Activated CD8-positive, alpha-beta T cell treated with anti-CD3 and anti-CD28 coated beads, Interleukin-2, amount 10 ng/mL, durations not matched to agents 7 days and 5 days (primary cell): ENCODE measurements at regions not wholly inside any gene's neighbourhood (a gene's known extent, or its start where the extent isn't known, plus 50 kb on each side); places are given as distances from the start of the nearest gene placed in this dataset.
"Not testable (repeated sequence)": the region's sequence is repeated elsewhere in the genome, so short reads cannot be mapped to it uniquely, and the experiment has no call there.

Experiments
- ATAC-seq: fragments of 150-1000 bp; cut with Tn5 transposase; one replicate; pipeline ENCODE4 v1.10.0; 2021; ENCODE audit warnings: moderate library complexity
- CTCF ChIA-PET: fragments of 350-600 bp; sonication (Branson Sonifier 250); formaldehyde crosslinking; loops from one replicate; lab custom pipeline; 2021; ENCODE audit warnings: antibody characterized with exemption; lab: Charles Lee
- POLR2A ChIA-PET: fragments of 350-600 bp; sonication (Branson Sonifier 250); formaldehyde crosslinking; loops from one replicate; lab custom pipeline; 2021; ENCODE audit warnings: antibody characterized with exemption; lab: Charles Lee
- DNase-seq: peaks from one replicate; pipeline ENCODE4 v3.0.0-alpha.2; 2020
- H3K27ac Mint-ChIP-seq: one replicate; pipeline ENCODE4 v1.8.0; 2021; ENCODE audit warnings: mild to moderate bottlenecking, mixed read lengths
- H3K27me3 Mint-ChIP-seq: one replicate; pipeline ENCODE4 v1.8.0; 2021; ENCODE audit warnings: low read depth, mixed read lengths
- H3K36me3 Mint-ChIP-seq: one replicate; pipeline ENCODE4 v1.8.0; 2021; ENCODE audit warnings: low read depth, mixed read lengths
- H3K4me1 Mint-ChIP-seq: one replicate; pipeline ENCODE4 v1.8.0; 2021; ENCODE audit warnings: low read depth, mixed read lengths
- H3K4me3 Mint-ChIP-seq: one replicate; pipeline ENCODE4 v1.8.0; 2021; ENCODE audit warnings: mild to moderate bottlenecking, mixed read lengths
- H3K9me3 Mint-ChIP-seq: one replicate; pipeline ENCODE4 v1.8.0; 2022; ENCODE audit warnings: mixed read lengths; ENCODE audit not compliant: insufficient read depth

DNA sequence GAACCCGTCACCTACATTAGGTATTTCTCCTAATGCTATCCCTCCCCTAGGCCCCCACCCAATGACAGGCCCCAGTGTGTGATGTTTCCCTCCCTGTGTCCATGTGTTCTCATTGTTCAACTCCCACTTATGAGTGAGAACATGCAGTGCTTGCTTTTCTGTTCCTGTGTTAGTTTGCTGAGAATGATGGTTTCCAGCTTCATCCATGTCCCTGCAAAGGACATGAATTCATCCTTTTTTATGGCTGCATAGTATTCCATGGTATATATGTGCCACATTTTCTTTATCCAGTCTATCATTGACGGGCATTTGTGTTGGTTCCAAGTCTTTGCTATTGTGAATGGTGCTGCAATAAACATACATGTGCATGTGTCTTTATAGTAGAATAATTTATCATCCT is 163.2 kb upstream of the LMO3 start:
- H3K9me3 Mint-ChIP-seq, result peaks cover 37% of the 10 kb centered on the region
- H3K4me1 Mint-ChIP-seq, H3K27ac Mint-ChIP-seq, H3K27me3 Mint-ChIP-seq, H3K36me3 Mint-ChIP-seq, POLR2A ChIA-PET, CTCF ChIA-PET, H3K4me3 Mint-ChIP-seq, DNase-seq, ATAC-seq: not testable (repeated sequence)

DNA sequence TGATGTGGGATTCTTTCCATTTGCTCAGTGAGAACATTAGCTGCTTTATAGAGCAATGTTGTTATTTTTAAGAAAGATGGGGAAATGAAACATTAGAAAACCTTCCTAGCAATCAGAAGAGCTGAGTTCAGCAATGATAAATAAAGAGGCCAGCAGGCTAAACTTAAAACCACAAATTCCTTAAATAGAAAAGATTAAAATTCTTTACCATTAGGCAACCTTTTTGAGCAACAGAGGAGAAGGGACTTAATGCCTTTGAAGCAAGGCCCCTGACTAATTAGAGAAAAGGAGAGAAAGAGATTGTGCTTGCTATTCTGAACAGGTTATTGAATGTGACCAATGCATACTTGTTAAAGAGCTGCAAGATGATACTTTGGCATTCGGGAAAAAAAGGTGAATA is 160.8 kb upstream of the LMO3 start:
- Mint-ChIP-seq H3K27me3 (no peaks in the 10 kb centered on the region), H3K36me3 (no peaks in the 10 kb centered on the region), H3K9me3 (peaks cover 46% of the 10 kb centered on the region), H3K4me1 (no peaks in the 10 kb centered on the region), H3K4me3 (no peak overlapping the region), H3K27ac (no peak overlapping the region)
- ATAC-seq (no peak), DNase-seq (no peak)
- ChIA-PET POLR2A (no interaction called here), CTCF (no interaction called here)

DNA sequence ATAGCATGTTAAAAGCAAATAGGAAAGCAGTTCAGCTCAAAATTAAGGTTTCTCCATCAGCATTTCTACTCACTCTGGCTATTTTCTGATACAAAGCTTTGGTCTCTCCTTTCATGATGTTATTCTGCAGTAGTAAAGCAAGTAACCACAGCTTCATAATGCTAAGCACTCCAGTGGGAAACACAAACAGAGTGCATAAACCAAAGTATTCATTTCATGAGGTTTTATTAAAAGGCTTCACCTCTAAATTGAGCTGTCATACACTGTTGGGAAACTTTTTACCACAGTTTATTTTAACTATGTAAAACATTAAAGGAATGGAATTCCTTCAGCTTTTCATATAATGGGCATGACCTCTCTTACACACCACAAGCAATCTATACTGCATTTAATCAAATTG is 157.9 kb upstream of the LMO3 start:
- H3K27me3 Mint-ChIP-seq, result no peaks in the 10 kb centered on the region
- DNase-seq, result no peak
- no peak overlapping the region for H3K4me3 Mint-ChIP-seq
- peaks cover 41% of the 10 kb centered on the region for H3K9me3 Mint-ChIP-seq
- H3K4me1 Mint-ChIP-seq, result no peaks in the 10 kb centered on the region
- H3K27ac Mint-ChIP-seq, result no peak overlapping the region
- CTCF ChIA-PET, result no interaction called here
- H3K36me3 Mint-ChIP-seq, result no peaks in the 10 kb centered on the region
- POLR2A ChIA-PET, result no interaction called here
- ATAC-seq, result no peak

DNA sequence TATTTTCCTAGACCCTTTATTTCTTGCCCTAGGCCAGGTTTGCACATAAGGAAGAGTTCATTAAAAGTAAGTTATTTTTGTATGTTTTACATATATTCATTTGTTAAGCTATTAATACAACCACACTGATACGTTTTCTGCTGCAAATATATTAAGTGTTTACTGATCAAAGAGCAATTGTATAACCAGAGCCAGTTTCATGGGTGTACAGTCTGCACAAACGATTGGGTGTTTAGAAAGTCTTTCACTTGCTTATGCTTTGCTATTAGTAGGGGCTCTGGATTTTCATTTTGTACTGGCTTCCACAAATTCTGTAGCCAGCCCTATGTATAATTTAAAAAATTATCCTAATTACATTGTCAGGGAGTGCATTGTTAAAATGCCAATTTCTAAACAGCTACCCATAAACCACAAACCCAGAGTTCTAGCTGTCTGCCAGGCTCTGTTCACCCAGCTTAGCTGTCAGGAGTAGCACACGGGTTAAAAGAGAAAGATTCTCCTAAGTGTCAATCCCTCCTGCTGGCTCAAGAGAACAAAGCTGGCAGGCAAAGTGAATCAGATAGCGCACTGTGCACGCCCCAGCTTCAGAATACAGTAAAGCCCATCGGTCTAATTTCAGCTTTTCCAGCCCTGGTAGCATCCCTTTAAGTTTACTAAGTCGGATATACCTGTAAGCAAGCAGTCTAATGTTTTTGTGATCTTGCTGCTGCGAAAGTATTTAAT is 151.0 kb upstream of the LMO3 start:
- no peak overlapping the region for H3K27ac Mint-ChIP-seq
- DNase-seq (no peak), ATAC-seq (no peak)
- peaks cover 11% of the 10 kb centered on the region for H3K9me3 Mint-ChIP-seq
- no peak overlapping the region for H3K4me3 Mint-ChIP-seq
- CTCF ChIA-PET, result no interaction called here
- H3K4me1 Mint-ChIP-seq, result no peaks in the 10 kb centered on the region
- no peaks in the 10 kb centered on the region for H3K27me3 Mint-ChIP-seq
- H3K36me3 Mint-ChIP-seq, result no peaks in the 10 kb centered on the region
- POLR2A ChIA-PET, result no interaction called here

DNA sequence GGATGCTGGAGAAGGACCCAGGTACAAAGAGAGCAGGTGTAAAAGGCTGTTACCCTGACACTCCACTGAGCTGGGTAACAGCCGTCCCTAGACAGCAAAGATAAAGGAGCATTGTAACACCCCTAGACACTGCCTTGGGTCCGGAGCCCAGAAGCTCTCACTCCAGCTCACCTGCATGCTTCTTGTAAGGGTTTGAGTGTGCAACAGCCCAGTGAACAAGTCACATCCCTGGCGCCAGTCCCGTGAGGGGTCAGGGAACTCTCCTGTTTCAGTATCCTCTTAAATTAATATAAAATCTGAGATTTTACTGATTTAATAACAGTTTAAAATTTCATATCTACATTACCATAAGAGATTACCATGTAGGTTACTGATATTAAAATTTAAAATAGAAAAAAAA is 124.8 kb upstream of the LMO3 start:
- no peak for ATAC-seq
- no peaks in the 10 kb centered on the region for H3K4me1 Mint-ChIP-seq
- H3K36me3 Mint-ChIP-seq, result no peaks in the 10 kb centered on the region
- POLR2A ChIA-PET, result no interaction called here
- DNase-seq, result no peak
- H3K9me3 Mint-ChIP-seq, result peaks cover 8% of the 10 kb centered on the region
- no peak overlapping the region for H3K4me3 Mint-ChIP-seq
- no peak overlapping the region for H3K27ac Mint-ChIP-seq
- H3K27me3 Mint-ChIP-seq, result no peaks in the 10 kb centered on the region
- CTCF ChIA-PET, result no interaction called here

DNA sequence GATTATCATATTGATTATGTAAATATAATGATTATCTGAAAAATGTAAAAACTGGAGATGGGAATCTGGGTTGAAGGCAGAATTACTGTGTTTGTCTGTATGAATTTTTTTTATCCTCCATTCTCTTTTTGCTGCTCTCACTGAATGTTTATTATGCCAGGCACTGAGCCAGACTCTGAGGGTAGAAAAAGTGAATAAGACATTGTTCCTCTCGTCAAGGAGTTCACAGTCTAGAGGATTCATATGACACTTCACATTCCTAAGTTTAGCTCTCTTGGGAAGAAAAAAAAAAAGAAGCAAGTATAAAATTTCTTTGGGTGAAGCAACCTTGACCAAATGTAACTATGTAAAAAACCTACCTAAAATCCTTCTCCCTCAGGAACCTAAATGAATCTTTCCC is 120.9 kb upstream of the LMO3 start:
- POLR2A ChIA-PET, result interaction anchor here (0.7 kb wide), 1 partner anchor 178 kb away, joined by 3 read pairs; no protein-coding TSS in a partner anchor

DNA sequence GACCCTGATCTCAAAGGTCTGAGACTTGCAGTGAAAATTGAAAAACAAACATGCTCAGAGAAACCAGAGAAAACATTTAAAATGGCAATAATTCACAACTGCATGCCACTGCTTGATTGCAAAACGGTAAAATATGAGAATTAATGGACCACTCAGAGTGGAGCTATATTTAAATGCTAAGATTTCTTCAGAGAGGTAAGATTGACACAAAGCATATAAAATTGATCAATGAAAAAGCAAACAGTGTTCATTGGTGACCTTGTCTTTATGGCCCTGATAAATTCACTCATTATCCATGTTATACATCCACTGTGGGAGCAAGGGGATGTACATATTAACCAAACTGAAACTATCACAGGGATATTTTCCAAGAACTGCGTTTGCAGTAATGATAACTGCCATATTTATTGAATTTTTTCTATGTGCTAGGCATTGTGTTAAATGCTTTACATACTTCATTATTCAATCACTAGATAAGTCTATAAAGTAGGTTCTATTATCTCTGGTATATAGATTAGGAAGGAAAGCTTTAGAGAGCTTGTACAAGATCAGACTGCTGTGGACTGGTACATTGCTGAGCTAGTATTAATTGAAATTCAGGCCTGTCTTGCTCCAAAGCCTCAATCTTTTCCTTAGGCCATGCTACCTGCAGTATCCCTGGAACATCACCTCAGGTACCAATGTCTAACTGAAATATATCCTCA is 113.9 kb upstream of the LMO3 start:
- ATAC-seq, result no peak
- no peak overlapping the region for H3K4me3 Mint-ChIP-seq
- ChIA-PET CTCF (no interaction called here), POLR2A (no interaction called here)
- no peaks in the 10 kb centered on the region for H3K27me3 Mint-ChIP-seq
- DNase-seq, result no peak
- peaks cover 18% of the 10 kb centered on the region for H3K9me3 Mint-ChIP-seq
- H3K27ac Mint-ChIP-seq, result no peak overlapping the region
- H3K36me3 Mint-ChIP-seq, result no peaks in the 10 kb centered on the region
- H3K4me1 Mint-ChIP-seq, result no peaks in the 10 kb centered on the region

More for the DNA sequence above, 120.9 kb upstream of the LMO3 start:
- no peak for ATAC-seq
- CTCF ChIA-PET, result no interaction called here
- DNase-seq, result no peak
- Mint-ChIP-seq H3K27ac (no peak overlapping the region), H3K4me3 (no peak overlapping the region), H3K4me1 (no peaks in the 10 kb centered on the region), H3K9me3 (peaks cover 4% of the 10 kb centered on the region), H3K36me3 (no peaks in the 10 kb centered on the region), H3K27me3 (no peaks in the 10 kb centered on the region)

DNA sequence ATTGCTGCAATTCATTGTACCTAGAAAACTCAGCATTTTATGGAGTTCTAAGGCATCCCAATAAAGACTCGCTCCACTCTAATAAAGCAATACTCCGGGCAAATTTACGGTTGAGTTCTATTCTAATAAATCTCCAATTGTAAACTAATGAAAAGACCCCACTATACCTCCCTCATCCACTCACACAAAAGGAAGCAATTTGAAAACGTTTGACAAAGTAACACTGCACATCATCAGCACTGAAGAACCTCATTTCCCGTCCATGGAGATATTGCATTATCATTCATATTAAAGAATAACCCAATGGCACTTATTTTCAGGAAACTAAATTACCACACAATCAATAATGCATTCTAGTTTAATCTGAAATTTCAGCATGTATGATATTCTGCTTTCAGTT is 111.0 kb upstream of the LMO3 start:
- Mint-ChIP-seq H3K4me1 (no peaks in the 10 kb centered on the region), H3K27ac (no peak overlapping the region), H3K9me3 (peaks cover 18% of the 10 kb centered on the region), H3K4me3 (no peak overlapping the region), H3K27me3 (no peaks in the 10 kb centered on the region), H3K36me3 (no peaks in the 10 kb centered on the region)
- DNase-seq (no peak), ATAC-seq (no peak)
- ChIA-PET POLR2A (no interaction called here), CTCF (no interaction called here)

DNA sequence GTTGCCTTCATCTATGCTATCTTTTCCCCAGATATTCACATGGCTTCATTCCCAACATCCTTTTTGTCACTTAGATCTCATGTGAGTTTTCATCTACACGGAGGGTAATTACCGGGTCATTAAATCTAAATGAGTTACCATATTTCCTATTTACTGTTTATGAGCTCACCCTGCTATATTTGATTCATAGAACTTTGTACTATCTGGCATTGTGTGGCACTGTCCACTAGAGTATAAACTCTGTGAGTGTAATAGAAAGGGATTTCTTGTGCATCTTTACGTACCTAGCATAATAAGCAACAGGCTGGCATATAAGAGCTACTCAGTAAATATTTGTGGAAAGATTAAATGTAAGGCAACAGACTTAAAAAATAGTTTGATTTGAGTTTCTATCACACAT is 86.1 kb upstream of the LMO3 start:
- ChIA-PET CTCF (no interaction called here), POLR2A (no interaction called here)
- Mint-ChIP-seq H3K27ac (no peak overlapping the region), H3K4me3 (no peak overlapping the region), H3K4me1 (no peaks in the 10 kb centered on the region), H3K36me3 (no peaks in the 10 kb centered on the region), H3K9me3 (peaks cover 19% of the 10 kb centered on the region), H3K27me3 (no peaks in the 10 kb centered on the region)
- DNase-seq, result no peak
- ATAC-seq, result no peak

DNA sequence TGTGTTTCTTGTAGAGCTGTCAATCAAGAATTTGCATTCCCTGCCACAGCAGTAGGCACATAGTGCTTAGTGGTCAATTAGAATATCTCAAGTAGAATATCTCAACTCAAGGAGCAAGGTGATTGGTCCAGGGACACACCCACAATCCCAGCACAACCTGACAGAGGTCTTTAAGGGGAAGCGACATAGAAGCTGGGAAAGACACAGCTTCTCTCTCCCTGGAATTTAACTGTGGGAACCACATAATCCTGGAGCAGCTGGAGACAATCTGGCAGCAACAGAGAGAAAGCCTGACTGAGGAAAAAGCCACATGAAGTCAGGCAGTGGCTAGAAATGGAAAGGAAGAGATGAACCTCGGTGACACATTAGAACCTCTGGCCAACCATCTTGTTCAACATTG is 85.7 kb upstream of the LMO3 start:
- no peak overlapping the region for H3K4me3 Mint-ChIP-seq
- ATAC-seq, result no peak
- no peak for DNase-seq
- POLR2A ChIA-PET, result no interaction called here
- no peaks in the 10 kb centered on the region for H3K27me3 Mint-ChIP-seq
- no peaks in the 10 kb centered on the region for H3K36me3 Mint-ChIP-seq
- CTCF ChIA-PET, result no interaction called here
- no peak overlapping the region for H3K27ac Mint-ChIP-seq
- peaks cover 14% of the 10 kb centered on the region for H3K9me3 Mint-ChIP-seq
- no peaks in the 10 kb centered on the region for H3K4me1 Mint-ChIP-seq

DNA sequence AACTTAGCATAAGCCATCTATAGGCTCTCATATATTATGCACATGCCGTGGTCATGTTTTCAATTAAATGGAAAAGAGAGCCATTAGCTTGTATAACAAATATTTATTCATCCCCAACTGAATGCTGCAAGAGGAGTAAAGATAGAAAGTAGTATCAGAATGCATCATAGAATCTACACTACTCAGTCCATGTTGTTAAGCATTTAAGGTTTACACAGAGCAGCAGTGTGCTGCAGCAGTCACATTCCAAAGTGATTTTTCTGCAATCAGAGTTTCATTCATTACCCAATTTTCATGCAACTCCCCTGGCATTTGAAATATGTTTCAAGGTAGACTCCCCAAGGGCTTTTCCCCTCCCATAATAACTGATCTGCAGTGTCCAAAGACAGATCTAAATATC is 82.2 kb upstream of the LMO3 start:
- DNase-seq (no peak), ATAC-seq (no peak)
- no peaks in the 10 kb centered on the region for H3K27me3 Mint-ChIP-seq
- ChIA-PET POLR2A (no interaction called here), CTCF (no interaction called here)
- no peaks in the 10 kb centered on the region for H3K36me3 Mint-ChIP-seq
- H3K4me3 Mint-ChIP-seq, result no peak overlapping the region
- no peaks in the 10 kb centered on the region for H3K4me1 Mint-ChIP-seq
- H3K9me3 Mint-ChIP-seq, result peaks cover 17% of the 10 kb centered on the region
- H3K27ac Mint-ChIP-seq, result no peak overlapping the region

DNA sequence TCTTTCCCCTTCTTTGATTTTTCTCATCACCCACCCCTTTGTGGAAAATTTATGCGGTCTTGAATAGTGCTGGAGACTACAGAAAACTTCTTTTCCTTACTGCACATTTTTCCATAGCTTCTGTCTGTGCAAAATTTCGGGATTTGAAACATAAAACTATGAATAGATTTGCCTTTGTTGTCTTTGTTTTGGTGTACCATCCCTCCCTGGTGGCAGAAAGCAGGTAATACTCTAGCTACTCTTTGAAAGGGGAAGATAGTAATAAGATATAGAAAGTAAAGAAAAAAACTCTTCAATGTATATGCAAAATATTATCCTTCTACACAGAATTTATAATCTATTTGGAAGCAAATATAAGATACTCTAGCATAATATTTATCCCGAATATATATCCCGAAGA is 79.1 kb upstream of the LMO3 start:
- H3K27ac Mint-ChIP-seq, result no peak overlapping the region
- no peaks in the 10 kb centered on the region for H3K4me1 Mint-ChIP-seq
- DNase-seq (no peak), ATAC-seq (no peak)
- ChIA-PET POLR2A (no interaction called here), CTCF (no interaction called here)
- H3K27me3 Mint-ChIP-seq, result no peaks in the 10 kb centered on the region
- peaks cover 8% of the 10 kb centered on the region for H3K9me3 Mint-ChIP-seq
- no peaks in the 10 kb centered on the region for H3K36me3 Mint-ChIP-seq
- no peak overlapping the region for H3K4me3 Mint-ChIP-seq
